Thyroid gland (tissue), 4 donors: ENCODE measurements at regions not wholly inside any gene's neighbourhood (a gene's known extent, or its start where the extent isn't known, plus 50 kb on each side); places are given as distances from the start of the nearest gene placed in this dataset.

Experiments used
- POLR2A ChIP-seq, 2 donors: fragments of 450-650 bp; IDR thresholded peaks; one replicate each; pipeline ENCODE4 v1.6.1; 2017; ENCODE audit warnings: antibody characterized with exemption in 2 of 2, mild to moderate bottlenecking in 2 of 2, moderate library complexity in 1 of 2
- TF ChIP-seq, protein P1 (sequence below), 6 experiments: fragments of 200-600 bp in 3 of 6; fragments of 450-650 bp in 3 of 6; sonication (generic) in 3 of 6; IDR thresholded peaks; one replicate each; pipeline ENCODE4 v1.5.1; 2016 to 2019; ENCODE audit warnings: antibody characterized with exemption in 6 of 6, mild to moderate bottlenecking in 2 of 6, inconsistent platforms in 1 of 6, moderate library complexity in 1 of 6

DNA sequence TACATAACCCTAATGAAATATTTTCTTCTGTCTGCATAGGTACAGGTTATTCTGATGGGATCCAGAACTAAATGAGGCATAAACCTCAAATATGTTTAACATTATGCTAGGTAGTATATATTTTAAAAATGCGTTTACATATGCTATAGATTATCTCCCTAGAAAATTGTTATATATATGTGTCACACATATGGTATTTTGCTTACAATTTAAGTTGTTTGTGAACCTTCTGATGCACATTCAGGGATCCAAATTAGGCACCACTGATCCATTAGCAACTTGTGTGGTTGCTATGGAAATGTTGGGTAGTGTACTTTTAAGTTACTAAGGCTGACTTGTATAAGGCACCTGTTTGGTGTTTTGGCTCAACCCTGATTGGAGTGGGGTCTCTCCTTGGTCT is 456.7 kb downstream of the AEBP2 start:
- TF ChIP-seq, protein P1, sequence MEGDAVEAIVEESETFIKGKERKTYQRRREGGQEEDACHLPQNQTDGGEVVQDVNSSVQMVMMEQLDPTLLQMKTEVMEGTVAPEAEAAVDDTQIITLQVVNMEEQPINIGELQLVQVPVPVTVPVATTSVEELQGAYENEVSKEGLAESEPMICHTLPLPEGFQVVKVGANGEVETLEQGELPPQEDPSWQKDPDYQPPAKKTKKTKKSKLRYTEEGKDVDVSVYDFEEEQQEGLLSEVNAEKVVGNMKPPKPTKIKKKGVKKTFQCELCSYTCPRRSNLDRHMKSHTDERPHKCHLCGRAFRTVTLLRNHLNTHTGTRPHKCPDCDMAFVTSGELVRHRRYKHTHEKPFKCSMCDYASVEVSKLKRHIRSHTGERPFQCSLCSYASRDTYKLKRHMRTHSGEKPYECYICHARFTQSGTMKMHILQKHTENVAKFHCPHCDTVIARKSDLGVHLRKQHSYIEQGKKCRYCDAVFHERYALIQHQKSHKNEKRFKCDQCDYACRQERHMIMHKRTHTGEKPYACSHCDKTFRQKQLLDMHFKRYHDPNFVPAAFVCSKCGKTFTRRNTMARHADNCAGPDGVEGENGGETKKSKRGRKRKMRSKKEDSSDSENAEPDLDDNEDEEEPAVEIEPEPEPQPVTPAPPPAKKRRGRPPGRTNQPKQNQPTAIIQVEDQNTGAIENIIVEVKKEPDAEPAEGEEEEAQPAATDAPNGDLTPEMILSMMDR (IDR thresholded peaks at IDR 0.05): no peak
- no peak for TF ChIP-seq POLR2A (IDR thresholded peaks at IDR 0.05)
